Parathyroid adenoma (tissue), 2 donors: ENCODE measurements at regions not wholly inside any gene's neighbourhood (a gene's known extent, or its start where the extent isn't known, plus 50 kb on each side); places are given as distances from the start of the nearest gene placed in this dataset.

Experiments
- H2AFZ ChIP-seq: fragments of 300-600 bp; sonication (generic); one replicate; pipeline ENCODE4 v1.7.0; 2017; ENCODE audit warnings: antibody characterized with exemption, mild to moderate bottlenecking
- H3K27ac ChIP-seq: fragments of 300-600 bp; sonication (generic); one replicate; pipeline ENCODE4 v1.7.0; 2017
- H3K27me3 ChIP-seq: fragments of 300-600 bp; sonication (generic); one replicate; pipeline ENCODE4 v1.7.0; 2017; ENCODE audit warnings: low read length; ENCODE audit not compliant: control insufficient read depth, insufficient read depth
- H3K36me3 ChIP-seq: fragments of 300-600 bp; sonication (generic); one replicate; pipeline ENCODE4 v1.7.0; 2017; ENCODE audit warnings: low read length; ENCODE audit not compliant: control insufficient read depth, insufficient read depth
- H3K4me1 ChIP-seq: fragments of 300-600 bp; sonication (generic); one replicate; pipeline ENCODE4 v1.7.0; 2017; ENCODE audit warnings: control low read depth
- H3K4me2 ChIP-seq: fragments of 300-600 bp; sonication (generic); one replicate; pipeline ENCODE4 v1.7.0; 2017; ENCODE audit warnings: low read length
- H3K4me3 ChIP-seq: fragments of 300-600 bp; sonication (generic); one replicate; pipeline ENCODE4 v1.7.0; 2017; ENCODE audit warnings: low read depth, low read length
- H3K79me2 ChIP-seq: fragments of 300-600 bp; sonication (generic); one replicate; pipeline ENCODE4 v1.7.0; 2017; ENCODE audit warnings: control low read depth
- H3K9ac ChIP-seq: fragments of 300-600 bp; sonication (generic); one replicate; pipeline ENCODE4 v1.7.0; 2017; ENCODE audit warnings: mild to moderate bottlenecking
- H3K9me3 ChIP-seq: fragments of 300-600 bp; sonication (generic); one replicate; pipeline ENCODE4 v1.7.0; 2017; ENCODE audit warnings: low read length; ENCODE audit not compliant: control insufficient read depth
- CTCF ChIP-seq: fragments of 300-600 bp; sonication (generic); IDR thresholded peaks from one replicate; pipeline ENCODE4 v1.7.0; 2017; ENCODE audit warnings: antibody characterized with exemption, mild to moderate bottlenecking
- donor health status: primary hyperparathyroidism.

GRCh38 chr13:106986687-106987426 is 418.9 kb upstream of the ARGLU1 start:
- no peak overlapping the region for H2AFZ ChIP-seq
- H3K27ac ChIP-seq, result no peak overlapping the region
- no peak overlapping the region for H3K4me2 ChIP-seq
- H3K9ac ChIP-seq, result no peak overlapping the region
- no peak for TF ChIP-seq CTCF
- H3K79me2 ChIP-seq, result no peaks in the 10 kb centered on the region
- no peaks in the 10 kb centered on the region for H3K36me3 ChIP-seq
- H3K4me1 ChIP-seq, result no peaks in the 10 kb centered on the region
- no peaks in the 10 kb centered on the region for H3K9me3 ChIP-seq
- no peak overlapping the region for H3K4me3 ChIP-seq
- H3K27me3 ChIP-seq, result no peaks in the 10 kb centered on the region

- no peak overlapping the region for H3K4me2 ChIP-seq
- no peaks in the 10 kb centered on the region for H3K9me3 ChIP-seq
- H3K36me3 ChIP-seq, result no peaks in the 10 kb centered on the region
- H3K4me3 ChIP-seq, result no peak overlapping the region
- no peak overlapping the region for H3K9ac ChIP-seq
- H3K27ac ChIP-seq, result no peak overlapping the region
- H2AFZ ChIP-seq, result no peak overlapping the region
- no peaks in the 10 kb centered on the region for H3K79me2 ChIP-seq
- no peaks in the 10 kb centered on the region for H3K4me1 ChIP-seq
- TF ChIP-seq CTCF, result no peak
- H3K27me3 ChIP-seq, result no peaks in the 10 kb centered on the region
Measured at GRCh38 chr13:106986033-106986484, 418.1 kb upstream of the ARGLU1 start.

GRCh38 chr13:106985481-106985880 is 417.5 kb upstream of the ARGLU1 start:
- H3K27ac ChIP-seq, result no peak overlapping the region
- H3K9ac ChIP-seq, result no peak overlapping the region

GRCh38 chr13:106981051-106981450 is 413.1 kb upstream of the ARGLU1 start:
- no peak overlapping the region for H3K9ac ChIP-seq
- no peaks in the 10 kb centered on the region for H3K27me3 ChIP-seq
- no peaks in the 10 kb centered on the region for H3K9me3 ChIP-seq
- H2AFZ ChIP-seq, result no peak overlapping the region
- no peak overlapping the region for H3K27ac ChIP-seq
- no peak overlapping the region for H3K4me2 ChIP-seq
- no peak for TF ChIP-seq CTCF
- no peaks in the 10 kb centered on the region for H3K79me2 ChIP-seq
- H3K36me3 ChIP-seq, result no peaks in the 10 kb centered on the region
- no peaks in the 10 kb centered on the region for H3K4me1 ChIP-seq
- no peak overlapping the region for H3K4me3 ChIP-seq

More at GRCh38 chr13:106985481-106985880, 417.5 kb upstream of the ARGLU1 start:
- Histone ChIP-seq H3K27me3 (no peaks in the 10 kb centered on the region), H2AFZ (no peak overlapping the region), H3K36me3 (no peaks in the 10 kb centered on the region), H3K9me3 (no peaks in the 10 kb centered on the region), H3K4me1 (no peaks in the 10 kb centered on the region), H3K4me3 (no peak overlapping the region), H3K79me2 (no peaks in the 10 kb centered on the region), H3K4me2 (no peak overlapping the region)
- TF ChIP-seq CTCF, result no peak

- Histone ChIP-seq H3K4me3 (no peak overlapping the region), H3K4me2 (no peak overlapping the region), H3K9me3 (no peaks in the 10 kb centered on the region), H3K79me2 (no peaks in the 10 kb centered on the region), H3K9ac (no peak overlapping the region), H3K27me3 (no peaks in the 10 kb centered on the region), H2AFZ (no peak overlapping the region), H3K36me3 (no peaks in the 10 kb centered on the region), H3K4me1 (no peaks in the 10 kb centered on the region), H3K27ac (no peak overlapping the region)
- no peak for TF ChIP-seq CTCF
Measured at GRCh38 chr13:106967391-106967790, 399.5 kb upstream of the ARGLU1 start.
